Ovary (tissue), 7 donors: ENCODE measurements at regions not wholly inside any gene's neighbourhood (a gene's known extent, or its start where the extent isn't known, plus 50 kb on each side); places are given as distances from the start of the nearest gene placed in this dataset.

ENCODE experiments used
- DNase-seq, 5 donors: peaks; one replicate each; pipeline ENCODE4 v3.0.0-alpha.2; 2019 to 2020
- H3K27ac ChIP-seq, 2 donors: fragments of 200-600 bp; one replicate each; pipeline versions ENCODE4 v1.5.1 to v1.8.0; 2019 to 2022
- H3K27me3 ChIP-seq: fragments of 200-600 bp; one replicate; pipeline ENCODE4 v1.8.0; 2022
- H3K36me3 ChIP-seq: fragments of 200-600 bp; sonication (generic); one replicate; pipeline ENCODE4 v1.5.1; 2019
- H3K4me1 ChIP-seq: one replicate; pipeline ENCODE4 v1.8.1; 2013; ENCODE audit warnings: mild to moderate bottlenecking, moderate library complexity; ENCODE audit not compliant: insufficient read depth
- H3K4me3 ChIP-seq: fragments of 200-600 bp; sonication (generic); one replicate; pipeline ENCODE4 v1.5.1; 2017
- H3K9me3 ChIP-seq, 2 donors: fragments of 200-600 bp in 1 of 2; sonication (generic) in 1 of 2; one replicate each; pipeline versions ENCODE4 v1.5.1 to v1.8.1; 2013 to 2019; ENCODE audit warnings: mild to moderate bottlenecking in 1 of 2, moderate library complexity in 1 of 2
- EP300 ChIP-seq: sonication (generic); formaldehyde crosslinking; IDR thresholded peaks from one replicate; pipeline ENCODE4 v1.6.1; 2017; ENCODE audit warnings: antibody characterized with exemption
- POLR2A ChIP-seq: fragments of 450-650 bp; IDR thresholded peaks from one replicate; pipeline ENCODE4 v1.6.1; 2017; ENCODE audit warnings: antibody characterized with exemption, mild to moderate bottlenecking, moderate library complexity
- whole genome bisulfite sequencing, 3 donors: extraction: QIAGEN DNeasy Blood & Tissue Kit in 1 of 3; methylation state at CpG; one replicate each; pipeline versions ENCODE4 v1.1.5 to v1.1.7; 2013 to 2017; 5-methylcytosine and 5-hydroxymethylcytosine counted together
- intact Hi-C, 4 donors: fragments of 100-400 bp; cut with DNase I; formaldehyde crosslinking; loops; one replicate each; pipeline versions ENCODE4 v1.11.0 to v1.15.1; 2022 to 2023
- TF ChIP-seq, protein P1 (sequence below), 3 donors: fragments of 450-650 bp in 2 of 3; fragments of 200-600 bp in 1 of 3; IDR thresholded peaks; one replicate each; pipeline versions ENCODE4 v1.5.1 to v1.8.0; 2016 to 2022; ENCODE audit warnings: antibody characterized with exemption in 3 of 3, mild to moderate bottlenecking in 1 of 3
- donor health status: DM: no; HTN: no; CAD: no; lungs with moderate emphysema.
- donor health status: DM: no; HTN: no; CAD: no.
- donor health status: Bipolar disorder and iron deficiency.
- donor health status: DM: no; HTN: no; CAD: no.
- donor health status: DM: yes; HTN: yes; CAD: no.

DNA sequence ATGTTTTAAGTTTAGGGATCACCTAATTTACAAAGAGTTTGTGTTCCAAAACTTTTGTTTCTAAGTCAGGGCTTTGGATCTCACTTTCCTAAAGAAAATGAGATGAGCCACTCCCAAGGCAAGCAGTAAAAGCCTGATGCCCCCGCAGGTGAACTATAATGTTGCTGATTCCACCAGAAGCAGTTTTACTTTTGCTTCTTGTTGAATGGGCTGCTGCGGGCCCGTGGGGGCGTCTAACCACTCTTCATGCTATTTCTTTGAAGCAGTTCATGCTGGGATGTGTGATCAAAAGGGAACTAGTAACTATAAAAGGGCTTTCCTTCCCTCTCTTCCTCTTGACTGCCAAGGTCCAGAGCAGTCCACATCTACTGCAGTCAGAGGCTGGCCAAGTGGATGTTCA is 118.7 kb upstream of the NEBL start:
- no peak for DNase-seq
- WGBS, 3 donors, result 39 to 56% (median 42%) methylated on average over 4 of the region's 4 CpGs
- TF ChIP-seq POLR2A (no peak), EP300 (no peak)
- TF ChIP-seq, protein P1, sequence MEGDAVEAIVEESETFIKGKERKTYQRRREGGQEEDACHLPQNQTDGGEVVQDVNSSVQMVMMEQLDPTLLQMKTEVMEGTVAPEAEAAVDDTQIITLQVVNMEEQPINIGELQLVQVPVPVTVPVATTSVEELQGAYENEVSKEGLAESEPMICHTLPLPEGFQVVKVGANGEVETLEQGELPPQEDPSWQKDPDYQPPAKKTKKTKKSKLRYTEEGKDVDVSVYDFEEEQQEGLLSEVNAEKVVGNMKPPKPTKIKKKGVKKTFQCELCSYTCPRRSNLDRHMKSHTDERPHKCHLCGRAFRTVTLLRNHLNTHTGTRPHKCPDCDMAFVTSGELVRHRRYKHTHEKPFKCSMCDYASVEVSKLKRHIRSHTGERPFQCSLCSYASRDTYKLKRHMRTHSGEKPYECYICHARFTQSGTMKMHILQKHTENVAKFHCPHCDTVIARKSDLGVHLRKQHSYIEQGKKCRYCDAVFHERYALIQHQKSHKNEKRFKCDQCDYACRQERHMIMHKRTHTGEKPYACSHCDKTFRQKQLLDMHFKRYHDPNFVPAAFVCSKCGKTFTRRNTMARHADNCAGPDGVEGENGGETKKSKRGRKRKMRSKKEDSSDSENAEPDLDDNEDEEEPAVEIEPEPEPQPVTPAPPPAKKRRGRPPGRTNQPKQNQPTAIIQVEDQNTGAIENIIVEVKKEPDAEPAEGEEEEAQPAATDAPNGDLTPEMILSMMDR (IDR thresholded peaks at IDR 0.05), result no peak
- Histone ChIP-seq H3K27ac (no peak overlapping the region), H3K27me3 (no peaks in the 10 kb centered on the region), H3K9me3 (no peaks in the 10 kb centered on the region), H3K4me3 (no peak overlapping the region), H3K36me3 (no peaks in the 10 kb centered on the region), H3K4me1 (no peaks in the 10 kb centered on the region)
- intact Hi-C loops, result no loop called here

DNA sequence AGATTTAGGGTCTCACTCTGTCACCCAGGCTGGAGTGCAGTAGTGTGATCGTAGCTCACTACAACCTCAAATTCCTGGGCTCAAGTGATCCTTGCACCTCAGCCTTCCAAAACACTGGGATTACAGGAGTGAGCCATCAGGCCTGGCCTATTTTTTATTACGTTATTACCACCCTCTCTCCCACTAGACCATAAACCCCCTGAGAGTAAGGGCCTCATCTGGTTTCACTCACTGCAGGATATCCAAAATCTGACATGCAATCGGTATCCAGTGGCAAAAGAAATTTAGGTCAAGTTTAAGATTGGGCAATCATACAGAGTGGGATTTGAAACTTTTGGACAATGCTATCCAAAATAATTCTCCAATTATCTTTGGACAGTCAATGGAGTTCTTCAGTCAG is 117.0 kb upstream of the NEBL start:
- Histone ChIP-seq H3K4me3 (no peak overlapping the region), H3K27me3 (no peaks in the 10 kb centered on the region), H3K27ac (no peak overlapping the region), H3K4me1 (no peaks in the 10 kb centered on the region), H3K36me3 (no peaks in the 10 kb centered on the region), H3K9me3 (no peaks in the 10 kb centered on the region)
- DNase-seq, result no peak
- WGBS, 3 donors, result 76 to 90% (median 77%) methylated on average over 3 of the region's 3 CpGs
- intact Hi-C loops, result no loop called here
- TF ChIP-seq EP300, result no peak
- TF ChIP-seq POLR2A, result no peak
- TF ChIP-seq, protein P1 (IDR thresholded peaks at IDR 0.05), result no peak

DNA sequence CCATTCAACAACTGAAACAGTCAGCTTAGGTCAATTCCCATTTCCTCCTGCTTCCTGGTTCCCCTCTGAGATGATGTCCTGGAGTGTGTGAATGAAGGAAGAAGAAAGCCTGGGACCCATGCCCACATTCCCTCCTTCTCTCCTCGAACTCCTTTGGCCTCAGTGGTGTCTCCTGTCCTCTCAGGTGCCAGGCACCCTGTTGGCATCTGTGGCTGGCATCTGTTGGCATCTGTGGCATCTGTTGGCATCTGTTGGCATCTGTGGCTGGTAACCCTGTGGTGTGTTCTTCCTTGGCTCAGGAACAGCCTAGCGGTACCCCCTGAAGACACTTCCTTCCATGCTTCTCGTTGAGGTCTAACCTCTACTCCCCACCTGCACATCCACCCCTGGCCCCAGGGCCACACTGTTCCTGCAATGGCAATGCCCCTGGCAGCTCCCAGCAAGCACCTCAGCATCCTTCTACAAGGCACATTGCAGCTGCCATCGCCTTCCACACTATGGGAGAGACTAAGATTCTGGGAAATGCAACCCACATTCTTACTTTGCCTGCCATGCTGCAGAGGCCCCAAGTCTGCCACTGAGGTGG is 114.4 kb upstream of the NEBL start:
- Histone ChIP-seq H3K27ac (no peak overlapping the region), H3K27me3 (no peaks in the 10 kb centered on the region), H3K4me3 (no peak overlapping the region), H3K4me1 (no peaks in the 10 kb centered on the region), H3K9me3 (no peaks in the 10 kb centered on the region), H3K36me3 (no peaks in the 10 kb centered on the region)
- 88 to 95% (median 94%) methylated on average over 4 of the region's 4 CpGs for WGBS, 3 donors
- no peak for DNase-seq
- TF ChIP-seq POLR2A, result no peak
- TF ChIP-seq, protein P1 (IDR thresholded peaks at IDR 0.05), result no peak
- TF ChIP-seq EP300, result no peak
- intact Hi-C loops, result no loop called here

DNA sequence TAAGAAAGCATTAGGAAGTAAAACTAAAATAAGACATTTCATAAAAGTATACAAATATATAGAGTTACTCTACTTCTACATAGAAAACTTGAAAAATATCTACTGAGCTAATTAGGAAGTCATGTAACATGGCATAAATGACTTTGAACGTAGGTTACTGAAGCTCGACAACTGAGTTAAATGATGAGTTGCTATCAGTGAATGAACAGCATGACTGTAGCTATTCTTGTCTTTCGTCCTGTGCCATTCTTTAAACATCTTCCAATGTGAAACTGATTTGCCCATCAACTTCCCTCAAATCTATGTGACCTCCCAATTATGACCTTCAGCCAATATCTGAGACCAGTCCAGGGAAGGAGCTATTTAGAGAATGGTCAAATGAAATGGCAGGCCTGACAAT is 113.5 kb upstream of the NEBL start:
- Histone ChIP-seq H3K9me3 (no peaks in the 10 kb centered on the region), H3K36me3 (no peaks in the 10 kb centered on the region), H3K4me3 (no peak overlapping the region), H3K27me3 (no peaks in the 10 kb centered on the region), H3K27ac (no peak overlapping the region), H3K4me1 (no peaks in the 10 kb centered on the region)
- intact Hi-C loops, result no loop called here
- TF ChIP-seq EP300 (no peak), POLR2A (no peak)
- TF ChIP-seq, protein P1 (IDR thresholded peaks at IDR 0.05), result no peak
- WGBS, 3 donors, result 91 to 97% (median 91%) methylated on average over 3 of the region's 3 CpGs
- no peak for DNase-seq
